Smooth muscle cell (in vitro differentiated cells): ENCODE measurements at regions not wholly inside any gene's neighbourhood (a gene's known extent, or its start where the extent isn't known, plus 50 kb on each side); places are given as distances from the start of the nearest gene placed in this dataset.

ENCODE experiments used
- DNase-seq: peaks from one replicate; lab custom pipeline; 2025; ENCODE audit not compliant: unreplicated experiment; lab: John Stamatoyannopoulos, UW
- H2AFZ ChIP-seq: fragments of 200-600 bp; sonication (generic); 2 replicates; pipeline ENCODE4 v1.6.0; 2016; ENCODE audit warnings: antibody characterized with exemption, low read depth, mild to moderate bottlenecking
- H3F3A ChIP-seq: fragments of 200-600 bp; sonication (generic); 2 replicates; pipeline ENCODE4 v1.6.0; 2017; ENCODE audit warnings: antibody characterized with exemption, low read depth
- H3K27ac ChIP-seq: fragments of 200-600 bp; sonication (generic); 2 replicates; pipeline ENCODE4 v1.5.1; 2016; ENCODE audit warnings: low read depth, mild to moderate bottlenecking
- H3K27me3 ChIP-seq: fragments of 200-600 bp; sonication (generic); 2 replicates; pipeline ENCODE4 v1.6.1; 2016; ENCODE audit warnings: low read depth, mild to moderate bottlenecking
- H3K36me3 ChIP-seq: fragments of 200-600 bp; sonication (generic); 2 replicates; pipeline ENCODE4 v1.5.1; 2016; ENCODE audit warnings: low read depth
- H3K4me1 ChIP-seq: fragments of 200-600 bp; sonication (generic); 2 replicates; pipeline ENCODE4 v1.5.1; 2016; ENCODE audit warnings: low read depth
- H3K4me2 ChIP-seq: fragments of 200-600 bp; sonication (generic); 2 replicates; pipeline ENCODE4 v1.6.0; 2016; ENCODE audit warnings: mild to moderate bottlenecking
- H3K4me3 ChIP-seq: fragments of 200-600 bp; sonication (generic); 2 replicates; pipeline ENCODE4 v1.5.1; 2016; ENCODE audit warnings: mild to moderate bottlenecking
- H3K79me2 ChIP-seq: fragments of 200-600 bp; sonication (generic); 2 replicates; pipeline ENCODE4 v1.6.0; 2016; ENCODE audit warnings: low read depth, mild to moderate bottlenecking
- H3K9ac ChIP-seq: fragments of 200-600 bp; sonication (generic); 2 replicates; pipeline ENCODE4 v1.6.0; 2016; ENCODE audit warnings: low read depth
- H3K9me3 ChIP-seq: fragments of 200-600 bp; sonication (generic); replicated peaks from 2 replicates; pipeline ENCODE4 v1.5.1; 2016; ENCODE audit warnings: low read depth
- H4K20me1 ChIP-seq: fragments of 200-600 bp; sonication (generic); 2 replicates; pipeline ENCODE4 v1.6.0; 2016; ENCODE audit warnings: low read depth
- WGBS: methylation state at CpG from one replicate; pipeline ENCODE4 v1.1.7; 2016; ENCODE audit warnings: low lambda C conversion rate; 5-methylcytosine and 5-hydroxymethylcytosine counted together
- TF ChIP-seq, protein P1 (sequence below): fragments of 200-600 bp; sonication (generic); IDR thresholded peaks from 2 replicates; pipeline ENCODE4 v1.5.1; 2017; ENCODE audit warnings: borderline replicate concordance, mild to moderate bottlenecking, antibody characterized with exemption; ENCODE audit not compliant: insufficient read depth, poor library complexity, severe bottlenecking

DNA sequence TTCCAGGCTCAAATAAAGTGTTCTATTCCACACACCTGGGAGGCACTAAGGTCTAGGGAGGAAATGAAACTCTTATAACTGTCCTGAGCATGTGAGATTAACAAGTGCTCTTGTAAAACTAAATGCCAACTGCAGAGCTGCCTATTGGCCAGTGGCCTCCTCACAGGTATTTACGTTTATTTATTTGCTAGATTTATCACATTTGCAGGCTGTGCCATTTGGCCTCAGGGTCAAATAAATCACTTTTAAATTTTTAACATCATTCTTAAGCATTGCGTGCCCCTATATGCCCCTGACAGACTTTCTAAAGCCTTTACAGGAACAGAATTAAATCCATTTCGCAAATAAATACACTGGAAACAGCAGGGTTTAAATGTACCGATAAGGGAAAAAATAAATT is 381.8 kb upstream of the NFE2L3 start:
- no peak overlapping the region for H2AFZ ChIP-seq
- no peaks in the 10 kb centered on the region for H3K9me3 ChIP-seq
- TF ChIP-seq, protein P1, sequence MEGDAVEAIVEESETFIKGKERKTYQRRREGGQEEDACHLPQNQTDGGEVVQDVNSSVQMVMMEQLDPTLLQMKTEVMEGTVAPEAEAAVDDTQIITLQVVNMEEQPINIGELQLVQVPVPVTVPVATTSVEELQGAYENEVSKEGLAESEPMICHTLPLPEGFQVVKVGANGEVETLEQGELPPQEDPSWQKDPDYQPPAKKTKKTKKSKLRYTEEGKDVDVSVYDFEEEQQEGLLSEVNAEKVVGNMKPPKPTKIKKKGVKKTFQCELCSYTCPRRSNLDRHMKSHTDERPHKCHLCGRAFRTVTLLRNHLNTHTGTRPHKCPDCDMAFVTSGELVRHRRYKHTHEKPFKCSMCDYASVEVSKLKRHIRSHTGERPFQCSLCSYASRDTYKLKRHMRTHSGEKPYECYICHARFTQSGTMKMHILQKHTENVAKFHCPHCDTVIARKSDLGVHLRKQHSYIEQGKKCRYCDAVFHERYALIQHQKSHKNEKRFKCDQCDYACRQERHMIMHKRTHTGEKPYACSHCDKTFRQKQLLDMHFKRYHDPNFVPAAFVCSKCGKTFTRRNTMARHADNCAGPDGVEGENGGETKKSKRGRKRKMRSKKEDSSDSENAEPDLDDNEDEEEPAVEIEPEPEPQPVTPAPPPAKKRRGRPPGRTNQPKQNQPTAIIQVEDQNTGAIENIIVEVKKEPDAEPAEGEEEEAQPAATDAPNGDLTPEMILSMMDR, result no peak
- no peaks in the 10 kb centered on the region for H4K20me1 ChIP-seq
- H3K36me3 ChIP-seq, result no peaks in the 10 kb centered on the region
- no peaks in the 10 kb centered on the region for H3K4me1 ChIP-seq
- H3K4me3 ChIP-seq, result no peak overlapping the region
- H3K4me2 ChIP-seq, result no peak overlapping the region
- 82% methylated on average over 4 of the region's 4 CpGs for WGBS
- H3F3A ChIP-seq, result no peaks in the 10 kb centered on the region
- no peak overlapping the region for H3K9ac ChIP-seq
- H3K79me2 ChIP-seq, result no peaks in the 10 kb centered on the region
- H3K27ac ChIP-seq, result no peak overlapping the region
- no peaks in the 10 kb centered on the region for H3K27me3 ChIP-seq
- DNase-seq, result no peak

DNA sequence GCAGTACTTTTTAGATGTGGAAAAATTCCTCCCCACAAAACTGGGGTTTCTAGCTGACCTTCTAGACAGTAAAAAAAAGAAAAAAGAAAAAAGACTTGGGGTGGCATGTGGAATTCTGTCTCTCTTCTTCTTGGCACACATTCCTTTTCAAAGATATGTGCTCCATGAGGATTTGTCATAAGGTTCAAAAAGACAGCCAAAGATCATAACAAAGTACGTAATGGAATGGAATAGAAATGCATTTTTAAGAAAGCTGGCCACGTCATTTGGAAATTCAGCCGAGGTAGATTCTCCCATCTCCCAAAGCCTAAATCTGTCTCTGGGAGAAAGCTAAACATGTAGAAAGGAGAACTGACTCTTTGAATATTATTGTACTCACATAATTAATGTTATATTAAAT is 381.3 kb upstream of the NFE2L3 start:
- H3K4me3 ChIP-seq, result no peak overlapping the region
- no peak overlapping the region for H3K27ac ChIP-seq
- WGBS, result 86% methylated on average over 3 of the region's 3 CpGs
- no peak overlapping the region for H2AFZ ChIP-seq
- no peaks in the 10 kb centered on the region for H3K79me2 ChIP-seq
- H3K9me3 ChIP-seq, result no peaks in the 10 kb centered on the region
- H3K9ac ChIP-seq, result no peak overlapping the region
- no peak overlapping the region for H3K4me2 ChIP-seq
- H3K4me1 ChIP-seq, result no peaks in the 10 kb centered on the region
- no peaks in the 10 kb centered on the region for H3K36me3 ChIP-seq
- no peaks in the 10 kb centered on the region for H3F3A ChIP-seq
- TF ChIP-seq, protein P1, result no peak
- no peaks in the 10 kb centered on the region for H4K20me1 ChIP-seq
- no peak for DNase-seq
- no peaks in the 10 kb centered on the region for H3K27me3 ChIP-seq

DNA sequence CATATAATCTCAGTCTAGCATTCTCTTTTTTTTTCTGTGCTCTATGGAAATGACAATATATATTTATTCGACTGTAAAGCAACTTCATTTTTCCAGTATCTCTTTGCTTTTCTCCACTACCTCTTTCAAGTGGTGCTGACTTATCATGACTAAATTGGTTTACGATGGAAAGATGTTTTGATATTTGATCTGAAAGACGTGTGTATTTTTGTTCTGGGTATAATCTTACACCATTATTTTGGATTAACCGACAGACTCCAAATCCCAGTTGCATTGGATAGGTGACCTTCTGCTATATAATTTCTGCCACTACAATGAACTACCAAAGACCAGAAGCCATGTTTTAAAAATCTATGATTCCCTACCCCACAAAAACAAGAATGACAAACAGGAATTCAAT is 380.5 kb upstream of the NFE2L3 start:
- Histone ChIP-seq H3K4me2 (no peak overlapping the region), H3K36me3 (no peaks in the 10 kb centered on the region), H3K9me3 (no peaks in the 10 kb centered on the region), H3K79me2 (no peaks in the 10 kb centered on the region), H2AFZ (no peak overlapping the region), H3K27ac (no peak overlapping the region), H4K20me1 (no peaks in the 10 kb centered on the region), H3K4me3 (no peak overlapping the region), H3K9ac (no peak overlapping the region), H3K27me3 (no peaks in the 10 kb centered on the region), H3K4me1 (no peaks in the 10 kb centered on the region), H3F3A (no peaks in the 10 kb centered on the region)
- 90% methylated on average over 4 of the region's 4 CpGs for WGBS
- DNase-seq, result no peak
- TF ChIP-seq, protein P1, result no peak

DNA sequence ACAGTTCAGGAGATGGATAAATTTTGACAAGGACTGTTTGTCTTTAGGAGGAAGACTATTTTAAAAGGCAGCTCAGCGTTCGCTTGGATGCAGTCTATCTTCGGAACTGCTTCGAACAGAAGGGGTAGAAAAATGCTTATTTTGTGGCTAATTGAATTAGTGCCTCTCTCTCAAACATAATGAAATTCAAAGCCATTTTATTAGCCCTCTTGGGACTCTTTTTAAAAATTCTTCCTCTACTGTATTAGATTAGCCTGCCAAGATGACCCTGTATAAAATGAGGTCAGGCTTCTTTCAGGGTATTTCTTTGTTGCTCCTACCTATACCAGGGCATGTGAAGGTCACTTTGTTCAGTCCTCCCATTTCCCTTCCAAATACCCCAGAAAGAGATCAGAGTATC is 379.2 kb upstream of the NFE2L3 start:
- no peak overlapping the region for H3K9ac ChIP-seq
- no peaks in the 10 kb centered on the region for H3F3A ChIP-seq
- H3K4me1 ChIP-seq, result no peaks in the 10 kb centered on the region
- DNase-seq, result no peak
- H4K20me1 ChIP-seq, result no peaks in the 10 kb centered on the region
- H3K27me3 ChIP-seq, result no peaks in the 10 kb centered on the region
- no peaks in the 10 kb centered on the region for H3K9me3 ChIP-seq
- no peak overlapping the region for H3K4me3 ChIP-seq
- no peak overlapping the region for H3K27ac ChIP-seq
- H3K36me3 ChIP-seq, result no peaks in the 10 kb centered on the region
- H3K79me2 ChIP-seq, result no peaks in the 10 kb centered on the region
- no peak overlapping the region for H2AFZ ChIP-seq
- no peak overlapping the region for H3K4me2 ChIP-seq
- WGBS, result 97% methylated on average over 4 of the region's 4 CpGs
- TF ChIP-seq, protein P1, result no peak
